CD4-positive, alpha-beta T cell treated with Interferon gamma for 1 hour (primary cell): ENCODE measurements at regions not wholly inside any gene's neighbourhood (a gene's known extent, or its start where the extent isn't known, plus 50 kb on each side); places are given as distances from the start of the nearest gene placed in this dataset.

Source experiments
- DNase-seq: peaks from one replicate; pipeline ENCODE4 v3.0.0-alpha.2; 2020

- DNase-seq = no peak
Measured at GRCh38 chr14:99100497-99101270, 171.3 kb downstream of the BCL11B start.

GRCh38 chr14:99101855-99102461 lies 170.0 kb downstream of the BCL11B start:
- no peak for DNase-seq

GRCh38 chr14:99116741-99117295 lies 155.2 kb downstream of the BCL11B start:
- DNase-seq = no peak

GRCh38 chr14:99117671-99118045 lies 154.3 kb downstream of the BCL11B start:
- no peak for DNase-seq

- no peak for DNase-seq
Measured at GRCh38 chr14:99118046-99118721, 153.8 kb downstream of the BCL11B start.

GRCh38 chr14:99118946-99119345 lies 153.1 kb downstream of the BCL11B start:
- no peak for DNase-seq
